Right lobe of liver (tissue), 4 donors: ENCODE measurements at regions not wholly inside any gene's neighbourhood (a gene's known extent, or its start where the extent isn't known, plus 50 kb on each side); places are given as distances from the start of the nearest gene placed in this dataset.

Experiments
- POLR2A ChIP-seq: fragments of 450-650 bp; IDR thresholded peaks from one replicate; pipeline ENCODE4 v1.6.1; 2017; ENCODE audit warnings: antibody characterized with exemption, mild to moderate bottlenecking
- TF ChIP-seq, protein P1 (sequence below), 4 donors: fragments of 200-600 bp in 3 of 4; fragments of 450-650 bp in 1 of 4; IDR thresholded peaks; one replicate each; pipeline versions ENCODE4 v1.5.1 to v1.8.0; 2016 to 2022; ENCODE audit warnings: antibody characterized with exemption in 4 of 4, mild to moderate bottlenecking in 2 of 4
- donor health status: DM: no; HTN: no; CAD: no.
- donor health status: DM: no; HTN: no; CAD: no.
- donor health status: DM: no; HTN: yes; CAD: no.

DNA sequence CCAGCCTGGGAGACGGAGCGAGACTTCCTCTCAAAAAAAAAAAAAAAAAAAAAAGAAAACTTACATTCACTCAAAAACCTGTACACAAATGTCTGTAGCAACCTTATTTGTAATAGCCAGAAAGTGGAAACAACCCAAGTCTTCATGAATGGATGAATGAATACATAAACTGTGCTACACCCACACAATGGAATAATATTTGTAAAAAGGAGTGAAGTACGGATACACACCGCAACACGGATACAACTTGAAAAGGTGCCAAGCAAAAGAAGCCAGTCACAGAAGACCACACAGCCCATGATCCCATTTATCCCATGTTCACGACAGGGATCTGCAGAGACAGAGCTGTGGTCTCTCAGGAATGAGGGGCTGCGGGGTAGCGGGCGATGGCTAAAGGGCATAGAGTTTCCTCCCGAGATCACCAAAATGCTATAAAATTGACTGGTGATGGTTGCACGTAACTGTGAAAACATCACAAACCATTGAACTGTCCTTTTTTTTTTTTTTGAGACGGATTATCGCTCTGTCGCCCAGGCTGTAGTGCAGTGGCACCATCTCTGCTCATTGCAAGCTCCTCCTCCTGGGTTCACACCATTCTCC is 76.2 kb upstream of the COL5A1 start:
- TF ChIP-seq, protein P1, sequence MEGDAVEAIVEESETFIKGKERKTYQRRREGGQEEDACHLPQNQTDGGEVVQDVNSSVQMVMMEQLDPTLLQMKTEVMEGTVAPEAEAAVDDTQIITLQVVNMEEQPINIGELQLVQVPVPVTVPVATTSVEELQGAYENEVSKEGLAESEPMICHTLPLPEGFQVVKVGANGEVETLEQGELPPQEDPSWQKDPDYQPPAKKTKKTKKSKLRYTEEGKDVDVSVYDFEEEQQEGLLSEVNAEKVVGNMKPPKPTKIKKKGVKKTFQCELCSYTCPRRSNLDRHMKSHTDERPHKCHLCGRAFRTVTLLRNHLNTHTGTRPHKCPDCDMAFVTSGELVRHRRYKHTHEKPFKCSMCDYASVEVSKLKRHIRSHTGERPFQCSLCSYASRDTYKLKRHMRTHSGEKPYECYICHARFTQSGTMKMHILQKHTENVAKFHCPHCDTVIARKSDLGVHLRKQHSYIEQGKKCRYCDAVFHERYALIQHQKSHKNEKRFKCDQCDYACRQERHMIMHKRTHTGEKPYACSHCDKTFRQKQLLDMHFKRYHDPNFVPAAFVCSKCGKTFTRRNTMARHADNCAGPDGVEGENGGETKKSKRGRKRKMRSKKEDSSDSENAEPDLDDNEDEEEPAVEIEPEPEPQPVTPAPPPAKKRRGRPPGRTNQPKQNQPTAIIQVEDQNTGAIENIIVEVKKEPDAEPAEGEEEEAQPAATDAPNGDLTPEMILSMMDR (IDR thresholded peaks at IDR 0.05), result no peak
- TF ChIP-seq POLR2A, result no peak
